Mesenchymal stem cell (in vitro differentiated cells and primary cell): ENCODE measurements at regions not wholly inside any gene's neighbourhood (a gene's known extent, or its start where the extent isn't known, plus 50 kb on each side); places are given as distances from the start of the nearest gene placed in this dataset.

Source experiments
- DNase-seq: peaks from one replicate; pipeline ENCODE4 v3.0.0-alpha.2; 2013
- H2AFZ ChIP-seq: one replicate; pipeline ENCODE4 v1.6.1; 2013; ENCODE audit warnings: low read depth, mild to moderate bottlenecking, control low read depth, inconsistent platforms, low read length, moderate library complexity
- H2AK5ac ChIP-seq: 2 replicates; pipeline ENCODE4 v1.6.1; 2013; ENCODE audit warnings: low read length, moderate library complexity, mild to moderate bottlenecking, inconsistent platforms; ENCODE audit not compliant: severe bottlenecking
- H2BK120ac ChIP-seq: one replicate; pipeline ENCODE4 v1.6.1; 2013; ENCODE audit warnings: low read depth, mild to moderate bottlenecking, inconsistent platforms, low read length, moderate library complexity
- H2BK12ac ChIP-seq, 2 experiments: one replicate each; pipeline ENCODE4 v1.6.1; 2013; ENCODE audit warnings: inconsistent platforms in 2 of 2, low read length in 2 of 2, mild to moderate bottlenecking in 2 of 2, moderate library complexity in 2 of 2, control low read depth in 1 of 2
- H2BK15ac ChIP-seq: one replicate; pipeline ENCODE4 v1.6.1; 2013; ENCODE audit warnings: mild to moderate bottlenecking, low read depth, inconsistent platforms; ENCODE audit not compliant: poor library complexity, severe bottlenecking
- H2BK5ac ChIP-seq: 2 replicates; pipeline ENCODE4 v1.6.1; 2013; ENCODE audit warnings: low read depth, mild to moderate bottlenecking, low read length, control low read depth, inconsistent platforms; ENCODE audit not compliant: poor library complexity, severe bottlenecking
- H3K14ac ChIP-seq, 2 experiments: one replicate each; pipeline ENCODE4 v1.6.1; 2013; ENCODE audit warnings: inconsistent platforms in 2 of 2, low read length in 2 of 2, control low read depth in 1 of 2, mild to moderate bottlenecking in 1 of 2, moderate library complexity in 1 of 2
- H3K18ac ChIP-seq, 2 experiments: one replicate each; pipeline ENCODE4 v1.6.1; 2013; ENCODE audit warnings: inconsistent platforms in 2 of 2, low read length in 2 of 2, control low read depth in 1 of 2, low read depth in 1 of 2, mild to moderate bottlenecking in 1 of 2
- H3K23ac ChIP-seq, 2 experiments: one replicate each; pipeline ENCODE4 v1.6.1; 2013; ENCODE audit warnings: inconsistent platforms in 2 of 2, low read length in 2 of 2, mild to moderate bottlenecking in 2 of 2, moderate library complexity in 2 of 2, control low read depth in 1 of 2
- H3K27ac ChIP-seq: 2 replicates; pipeline ENCODE4 v1.5.1; 2013; ENCODE audit warnings: mild to moderate bottlenecking, moderate library complexity, low read length, control low read depth, inconsistent platforms; ENCODE audit not compliant: poor library complexity, severe bottlenecking
- H3K27me3 ChIP-seq, 2 experiments: 2 replicates each; pipeline versions ENCODE4 v1.6.1 to v1.7.0; 2013; ENCODE audit warnings: low read length in 2 of 2, mild to moderate bottlenecking in 2 of 2, moderate library complexity in 2 of 2, control low read depth in 1 of 2, inconsistent platforms in 1 of 2; ENCODE audit not compliant: control insufficient read depth in 1 of 2, insufficient read depth in 1 of 2
- H3K36me3 ChIP-seq, 2 experiments: 2 replicates each; pipeline versions ENCODE4 v1.6.1 to v1.7.0; 2013; ENCODE audit warnings: low read length in 2 of 2, control low read depth in 1 of 2, inconsistent platforms in 1 of 2, low read depth in 1 of 2, mild to moderate bottlenecking in 1 of 2; ENCODE audit not compliant: insufficient read depth in 2 of 2, control insufficient read depth in 1 of 2
- H3K4ac ChIP-seq, 2 experiments: one replicate each; pipeline ENCODE4 v1.6.1; 2013; ENCODE audit warnings: inconsistent platforms in 2 of 2, low read length in 2 of 2, mild to moderate bottlenecking in 2 of 2, moderate library complexity in 2 of 2, control low read depth in 1 of 2, low read depth in 1 of 2
- H3K4me1 ChIP-seq: 2 replicates; pipeline ENCODE4 v1.6.1; 2013; ENCODE audit warnings: low read depth, low read length, control low read depth; ENCODE audit not compliant: control insufficient read depth, insufficient read depth
- H3K4me2 ChIP-seq: 2 replicates; pipeline ENCODE4 v1.6.1; 2013; ENCODE audit warnings: low read length, mild to moderate bottlenecking, inconsistent platforms; ENCODE audit not compliant: poor library complexity, severe bottlenecking
- H3K4me3 ChIP-seq, 2 experiments: 2 replicates each; pipeline versions ENCODE4 v1.5.1 to v1.7.0; 2013; ENCODE audit warnings: low read length in 2 of 2, mild to moderate bottlenecking in 2 of 2, control low read depth in 1 of 2, low read depth in 1 of 2; ENCODE audit not compliant: insufficient read depth in 1 of 2
- H3K79me1 ChIP-seq: replicated peaks from 2 replicates; pipeline ENCODE4 v1.6.1; 2013; ENCODE audit warnings: mild to moderate bottlenecking, control low read depth, low read length, inconsistent platforms; ENCODE audit not compliant: poor library complexity, severe bottlenecking
- H3K9ac ChIP-seq: 2 replicates; pipeline ENCODE4 v1.7.0; 2013; ENCODE audit warnings: mild to moderate bottlenecking, low read length, moderate library complexity
- H3K9me3 ChIP-seq: 2 replicates; pipeline ENCODE4 v1.7.0; 2013; ENCODE audit warnings: mild to moderate bottlenecking, low read length; ENCODE audit not compliant: control insufficient read depth
- H4K8ac ChIP-seq: one replicate; pipeline ENCODE4 v1.6.1; 2013; ENCODE audit warnings: inconsistent platforms, mild to moderate bottlenecking, low read length, moderate library complexity
- H4K91ac ChIP-seq: one replicate; pipeline ENCODE4 v1.6.1; 2013; ENCODE audit warnings: mild to moderate bottlenecking, low read length, inconsistent platforms
- whole genome bisulfite sequencing: methylation state at CpG from one replicate; pipeline ENCODE4 v1.1.7; 2013; ENCODE audit warnings: mixed read lengths; 5-methylcytosine and 5-hydroxymethylcytosine counted together

DNA sequence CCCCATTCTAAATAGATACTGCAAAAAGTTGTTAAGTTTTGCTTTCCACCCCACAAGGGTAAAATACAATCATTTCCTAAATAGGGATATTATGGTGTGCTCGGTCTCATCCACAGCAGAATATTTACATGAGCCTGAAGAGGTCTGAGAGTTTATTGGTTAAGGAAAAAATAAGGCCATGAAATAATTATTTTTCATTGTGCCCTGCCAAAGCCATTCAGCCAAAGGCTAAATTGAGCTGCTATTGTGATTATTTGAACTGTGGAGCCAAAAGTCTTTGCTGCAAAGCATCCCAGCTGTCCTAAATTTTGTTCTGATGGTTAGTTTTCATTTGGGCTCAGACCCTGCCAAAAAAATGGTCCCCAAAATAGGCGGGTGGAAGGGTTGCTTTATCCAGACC lies 298.7 kb upstream of the ESRRG start:
- H3K14ac ChIP-seq, result no peak overlapping the region
- H3K27me3 ChIP-seq, result no peaks in the 10 kb centered on the region
- no peak overlapping the region for H2BK120ac ChIP-seq
- H3K36me3 ChIP-seq, result no peaks in the 10 kb centered on the region
- no peak overlapping the region for H3K4me3 ChIP-seq
- no peak overlapping the region for H2BK12ac ChIP-seq
- no peaks in the 10 kb centered on the region for H3K79me1 ChIP-seq
- no peak overlapping the region for H4K91ac ChIP-seq
- H3K9me3 ChIP-seq, result no peaks in the 10 kb centered on the region
- 83% methylated on average over 2 of the region's 2 CpGs for WGBS
- no peak overlapping the region for H3K18ac ChIP-seq
- H2AK5ac ChIP-seq, result no peak overlapping the region
- H3K23ac ChIP-seq, result no peak overlapping the region
- no peak overlapping the region for H3K9ac ChIP-seq
- no peak overlapping the region for H2BK5ac ChIP-seq
- H4K8ac ChIP-seq, result no peak overlapping the region
- no peak overlapping the region for H2AFZ ChIP-seq
- no peak overlapping the region for H3K4ac ChIP-seq
- DNase-seq, result no peak
- H2BK15ac ChIP-seq, result no peak overlapping the region
- peaks cover 3% of the 10 kb centered on the region for H3K4me1 ChIP-seq
- H3K27ac ChIP-seq, result no peak overlapping the region
- no peak overlapping the region for H3K4me2 ChIP-seq

GRCh38 chr1:217021400-217021799 lies 298.2 kb upstream of the ESRRG start:
- Histone ChIP-seq H2BK15ac (no peak overlapping the region), H3K4me1 (peaks cover 3% of the 10 kb centered on the region), H3K14ac (no peak overlapping the region), H3K18ac (no peak overlapping the region), H2BK120ac (no peak overlapping the region), H3K4ac (no peak overlapping the region), H3K9ac (no peak overlapping the region), H2BK5ac (no peak overlapping the region), H3K27ac (no peak overlapping the region), H3K23ac (no peak overlapping the region), H3K79me1 (no peaks in the 10 kb centered on the region), H2AK5ac (no peak overlapping the region), H4K91ac (no peak overlapping the region), H3K4me3 (no peak overlapping the region), H4K8ac (no peak overlapping the region), H3K36me3 (no peaks in the 10 kb centered on the region), H3K4me2 (no peak overlapping the region), H3K27me3 (no peaks in the 10 kb centered on the region), H3K9me3 (no peaks in the 10 kb centered on the region), H2BK12ac (no peak overlapping the region), H2AFZ (no peak overlapping the region)
- WGBS, result 42% methylated on average over 1 of the region's 2 CpGs
- DNase-seq, result no peak

- H3K4ac ChIP-seq, result no peak overlapping the region
- H3K23ac ChIP-seq, result no peak overlapping the region
- no peak overlapping the region for H3K14ac ChIP-seq
- H3K4me2 ChIP-seq, result no peak overlapping the region
- no peaks in the 10 kb centered on the region for H3K9me3 ChIP-seq
- H2BK5ac ChIP-seq, result no peak overlapping the region
- no peaks in the 10 kb centered on the region for H3K79me1 ChIP-seq
- no peak overlapping the region for H3K4me3 ChIP-seq
- no peak overlapping the region for H2BK15ac ChIP-seq
- no peak overlapping the region for H3K18ac ChIP-seq
- no peak overlapping the region for H2BK12ac ChIP-seq
- H4K91ac ChIP-seq, result no peak overlapping the region
- no peak overlapping the region for H2BK120ac ChIP-seq
- H4K8ac ChIP-seq, result no peak overlapping the region
- DNase-seq, result no peak
- H3K4me1 ChIP-seq, result no peaks in the 10 kb centered on the region
- no peaks in the 10 kb centered on the region for H3K27me3 ChIP-seq
- no peak overlapping the region for H3K27ac ChIP-seq
- H2AK5ac ChIP-seq, result no peak overlapping the region
- no CpG with 5 or more reads among the region's 2 CpGs for WGBS
- no peaks in the 10 kb centered on the region for H3K36me3 ChIP-seq
- no peak overlapping the region for H2AFZ ChIP-seq
- H3K9ac ChIP-seq, result no peak overlapping the region
These were observed 296.2 kb upstream of the ESRRG start for GRCh38 chr1:217019475-217019874.

DNA sequence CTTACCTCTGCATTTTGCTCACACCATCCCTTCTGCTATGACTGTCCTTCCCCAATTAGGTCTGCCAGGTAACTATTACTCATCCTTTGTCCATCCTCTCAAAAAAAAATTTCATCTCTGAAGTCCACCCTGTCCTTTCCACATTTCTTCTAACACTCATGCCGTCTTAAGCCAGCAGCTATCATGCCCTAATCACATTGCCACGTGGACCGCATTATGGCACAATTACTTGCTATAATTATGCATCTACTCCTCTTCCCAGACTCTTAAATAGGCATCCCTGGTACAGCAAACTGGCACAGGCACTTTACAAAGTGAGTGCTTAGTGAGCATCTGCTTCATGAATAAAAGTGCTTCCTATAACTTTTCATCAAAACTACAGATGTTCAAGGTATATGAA lies 295.4 kb upstream of the ESRRG start:
- Histone ChIP-seq H3K18ac (no peak overlapping the region), H3K23ac (no peak overlapping the region), H3K14ac (no peak overlapping the region), H3K36me3 (no peaks in the 10 kb centered on the region), H2BK12ac (no peak overlapping the region), H2BK15ac (no peak overlapping the region), H2AFZ (no peak overlapping the region), H3K4me1 (no peaks in the 10 kb centered on the region), H2BK5ac (no peak overlapping the region), H3K9ac (no peak overlapping the region), H2AK5ac (no peak overlapping the region), H3K9me3 (no peaks in the 10 kb centered on the region), H3K4ac (no peak overlapping the region), H3K79me1 (no peaks in the 10 kb centered on the region), H3K4me3 (no peak overlapping the region), H4K91ac (no peak overlapping the region), H4K8ac (no peak overlapping the region), H3K27ac (no peak overlapping the region), H3K4me2 (no peak overlapping the region), H2BK120ac (no peak overlapping the region), H3K27me3 (no peaks in the 10 kb centered on the region)
- 83% methylated on average over 3 of the region's 3 CpGs for WGBS
- DNase-seq, result no peak
